Endothelial cell of umbilical vein (primary cell): ENCODE measurements at regions not wholly inside any gene's neighbourhood (a gene's known extent, or its start where the extent isn't known, plus 50 kb on each side); places are given as distances from the start of the nearest gene placed in this dataset.

Experiments
- BruUV-seq: library from RNA; stranded (reverse); fragments of 400-500 nt; replicated peaks from 2 replicates; lab custom pipeline; 2021; lab: Mats Ljungman, UMichigan
- CTCF ChIA-PET: fragments of 300-600, 350-600 bp; sonication (Branson Sonifier 250); formaldehyde crosslinking; loops from one replicate; lab custom pipeline; 2021; ENCODE audit warnings: antibody characterized with exemption, inconsistent platforms; lab: Charles Lee
- POLR2A ChIA-PET: fragments of 300-600, 350-600 bp; sonication (Branson Sonifier 250); formaldehyde crosslinking; loops from one replicate; lab custom pipeline; 2021; ENCODE audit warnings: antibody characterized with exemption, inconsistent platforms; lab: Charles Lee
- DNase-seq: peaks from one replicate; pipeline ENCODE4 v3.0.0-alpha.2; 2011; ENCODE audit warnings: low read depth, low spot score
- FAIRE-seq: peaks from 2 replicates; lab custom pipeline; 2011; peaks lifted over from hg19 to GRCh38; lab: Jason Lieb, UNC
- H2AFZ ChIP-seq: 2 replicates; pipeline ENCODE4 v1.6.0; 2012; ENCODE audit warnings: low read depth, low read length, control low read depth, inconsistent platforms
- H3K27ac ChIP-seq: 2 replicates; pipeline ENCODE4 v1.5.1; 2011; ENCODE audit warnings: low read depth, mild to moderate bottlenecking, control low read depth, low read length, moderate library complexity; ENCODE audit not compliant: insufficient read depth
- H3K27me3 ChIP-seq, 2 experiments: 2 replicates each; pipeline versions ENCODE4 v1.6.0 to v1.6.1; 2011; ENCODE audit warnings: low read length in 2 of 2, mixed read lengths in 1 of 2; ENCODE audit not compliant: control insufficient read depth in 2 of 2, insufficient read depth in 2 of 2
- H3K36me3 ChIP-seq, 2 experiments: 2 replicates in 1 of 2; 3 replicates in 1 of 2; pipeline ENCODE4 v1.5.1; 2011; ENCODE audit warnings: low read length in 2 of 2, mild to moderate bottlenecking in 1 of 2, moderate library complexity in 1 of 2; ENCODE audit not compliant: control insufficient read depth in 2 of 2, insufficient read depth in 2 of 2; ENCODE audit errors: extremely low read depth in 1 of 2
- H3K4me1 ChIP-seq: 3 replicates; pipeline ENCODE4 v1.5.1; 2011; ENCODE audit warnings: mild to moderate bottlenecking, low read length; ENCODE audit not compliant: control insufficient read depth, insufficient read depth; ENCODE audit errors: extremely low read depth
- H3K4me2 ChIP-seq: 2 replicates; pipeline ENCODE4 v1.6.1; 2011; ENCODE audit warnings: low read length, control low read depth, mixed read lengths; ENCODE audit not compliant: insufficient read depth
- H3K4me3 ChIP-seq, 3 experiments: fragments of 200-600 bp in 1 of 3; sonication (generic), shearing (Covaris generic) in 1 of 3; replicated peaks in 1 of 3; 2 replicates each; pipeline ENCODE4 v1.5.1; 2011 to 2016; ENCODE audit warnings: control low read depth in 3 of 3, low read length in 3 of 3, mild to moderate bottlenecking in 2 of 3, inconsistent platforms in 1 of 3, low read depth in 1 of 3, moderate library complexity in 1 of 3; ENCODE audit not compliant: insufficient read depth in 1 of 3
- H3K79me2 ChIP-seq: 2 replicates; pipeline ENCODE4 v1.6.0; 2012; ENCODE audit warnings: low read length, inconsistent platforms; ENCODE audit not compliant: control insufficient read depth, insufficient read depth
- H3K9ac ChIP-seq: replicated peaks from 2 replicates; pipeline ENCODE3; 2011; ENCODE audit warnings: low read length, control low read depth; ENCODE audit not compliant: insufficient read depth; ENCODE audit errors: extremely low read depth
- H3K9me1 ChIP-seq: replicated peaks from 3 replicates; pipeline ENCODE4 v1.6.0; 2011; ENCODE audit warnings: mild to moderate bottlenecking, low read length; ENCODE audit not compliant: control insufficient read depth, insufficient read depth; ENCODE audit errors: extremely low read depth
- H3K9me3 ChIP-seq: replicated peaks from 2 replicates; pipeline ENCODE4 v1.5.1; 2012; ENCODE audit warnings: low read length, inconsistent platforms; ENCODE audit not compliant: control insufficient read depth, insufficient read depth
- H4K20me1 ChIP-seq: replicated peaks from 2 replicates; pipeline ENCODE3; 2011; ENCODE audit warnings: mild to moderate bottlenecking, low read length; ENCODE audit not compliant: control insufficient read depth, insufficient read depth; ENCODE audit errors: extremely low read depth
- CTCF ChIP-seq, 2 donors: IDR thresholded peaks; 1 replicate in 1 of 2; 2 replicates in 1 of 2; pipeline ENCODE4 v1.5.1; 2011; ENCODE audit warnings: low read length in 2 of 2, mild to moderate bottlenecking in 2 of 2, moderate library complexity in 2 of 2, control low read depth in 1 of 2, inconsistent platforms in 1 of 2, low read depth in 1 of 2; ENCODE audit not compliant: insufficient read depth in 1 of 2; ENCODE audit errors: extremely low read depth in 1 of 2
- EZH2 ChIP-seq: IDR thresholded peaks from 2 replicates; pipeline ENCODE4 v1.6.1; 2012; ENCODE audit warnings: borderline replicate concordance, low read depth, mild to moderate bottlenecking, moderate library complexity, low read length, inconsistent platforms; ENCODE audit not compliant: severe bottlenecking
- FOS ChIP-seq: IDR thresholded peaks from 2 replicates; pipeline ENCODE4 v1.6.1; 2011; ENCODE audit warnings: mild to moderate bottlenecking, low read length, moderate library complexity, borderline replicate concordance; ENCODE audit not compliant: insufficient read depth
- GATA2 ChIP-seq: IDR thresholded peaks from 2 replicates; pipeline ENCODE4 v1.7.0; 2011; ENCODE audit warnings: low read depth, mild to moderate bottlenecking, moderate library complexity, mixed read lengths, low read length; ENCODE audit not compliant: insufficient read length, insufficient read depth
- JUN ChIP-seq: IDR thresholded peaks from 2 replicates; pipeline ENCODE4 v1.6.1; 2011; ENCODE audit warnings: borderline replicate concordance, low read depth; ENCODE audit not compliant: insufficient read length, insufficient read depth
- MAX ChIP-seq: IDR thresholded peaks from 2 replicates; pipeline ENCODE4 v1.6.1; 2011; ENCODE audit not compliant: insufficient read depth, insufficient read length
- MYC ChIP-seq: IDR thresholded peaks from one replicate; pipeline ENCODE4 v1.6.1; 2011; ENCODE audit warnings: mild to moderate bottlenecking, low read depth, low read length
- POLR2A ChIP-seq: IDR thresholded peaks from 2 replicates; pipeline ENCODE4 v1.6.1; 2012; ENCODE audit warnings: low read depth, mild to moderate bottlenecking, control low read depth, low read length
- POLR2AphosphoS5 ChIP-seq: IDR thresholded peaks from 2 replicates; pipeline ENCODE4 v1.6.1; 2012; ENCODE audit warnings: low read depth, mild to moderate bottlenecking, control low read depth, low read length, moderate library complexity; ENCODE audit not compliant: insufficient read depth
- dilution Hi-C: fragments of 300-500 bp; cut with MboI; formaldehyde crosslinking; loops from one replicate; pipeline ENCODE4 v1.15.0; 2019; ENCODE audit warnings: low sequenced_read_pairs; ENCODE audit not compliant: extremely low pct_ligation_motif_present
- intact Hi-C: fragments of 100-400 bp; cut with micrococcal nuclease; formaldehyde crosslinking; loops from one replicate; pipeline ENCODE4 v1.10.0; 2022

- Histone ChIP-seq H3K9me1 (no peaks in the 10 kb centered on the region), H3K79me2 (no peaks in the 10 kb centered on the region), H4K20me1 (no peaks in the 10 kb centered on the region), H3K27ac (no peak overlapping the region), H3K9me3 (peaks cover 11% of the 10 kb centered on the region), H3K27me3 (no peaks in the 10 kb centered on the region), H3K36me3 (no peaks in the 10 kb centered on the region), H3K4me3 (no peak overlapping the region), H3K4me2 (no peak overlapping the region), H3K9ac (no peak overlapping the region), H2AFZ (no peak overlapping the region), H3K4me1 (no peaks in the 10 kb centered on the region)
- FAIRE-seq = no peak
- ChIA-PET POLR2A (no interaction called here), CTCF (no interaction called here)
- intact Hi-C loops = no loop called here
- dilution Hi-C loops = no loop called here
- no TSS peak for BruUV-seq
- TF ChIP-seq EZH2 (no peak), GATA2 (no peak), MYC (no peak), POLR2A (no peak), FOS (no peak), MAX (no peak), JUN (no peak), POLR2AphosphoS5 (no peak), CTCF (IDR thresholded peaks at IDR 0.05; ENCODE audit: extremely low read depth in 1 of 2, insufficient read depth in 1 of 2, low read depth in 1 of 2, low read length in 2 of 2) (no peak)
- DNase-seq = no peak
Observed at GRCh38 chr19:30877661-30878113, 471.5 kb downstream of the TSHZ3 start.
